ENCODE measurements at regions not wholly inside any gene's neighbourhood (a gene's known extent, or its start where the extent isn't known, plus 50 kb on each side); places are given as distances from the start of the nearest gene placed in this dataset.

DNA sequence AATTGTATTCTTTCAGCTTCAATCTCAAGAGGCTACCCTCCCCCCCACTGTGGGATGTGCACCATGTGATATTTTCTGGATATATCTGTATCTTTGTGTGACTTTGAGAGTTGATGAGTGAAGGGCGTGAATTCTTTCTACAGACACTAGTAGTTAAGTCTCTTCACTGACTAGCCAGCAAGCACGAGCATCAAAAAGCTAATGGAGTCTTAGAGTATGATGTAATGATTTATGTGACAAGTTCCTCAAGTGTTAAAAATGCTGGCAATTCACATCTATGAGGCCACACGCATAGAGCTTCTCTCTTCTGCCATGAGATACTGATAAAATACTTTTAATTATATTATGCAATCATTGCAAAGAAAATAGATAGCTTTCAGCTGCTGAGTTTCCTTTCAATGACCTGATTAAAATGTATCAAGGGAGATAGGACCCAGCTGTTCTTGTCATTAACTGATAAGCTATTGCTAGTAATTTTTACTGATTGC, 304.8 kb downstream of the TRIB2 start:
- Histone ChIP-seq H3K27me3 (ENCODE audit: insufficient read depth, low read length) (peaks cover 32% of the 10 kb centered on the region), H3K36me3 (ENCODE audit: insufficient read depth, low read length) (no peaks in the 10 kb centered on the region), H3K79me2 (ENCODE audit: insufficient read depth, low read length) (no peaks in the 10 kb centered on the region), H3K27ac (ENCODE audit: low read depth, low read length) (no peak overlapping the region), H3K4me1 (ENCODE audit: insufficient read depth, low read length) (no peaks in the 10 kb centered on the region), H2AFZ (ENCODE audit: low read length) (no peak overlapping the region), H3K4me3 (ENCODE audit: insufficient read depth, low read length) (no peak overlapping the region), H3K9me3 (ENCODE audit: low read depth, low read length) (no peaks in the 10 kb centered on the region), H4K20me1 (ENCODE audit: insufficient read depth, low read length) (no peaks in the 10 kb centered on the region), H3K4me2 (ENCODE audit: insufficient read depth, low read length) (no peak overlapping the region)
- TF ChIP-seq, protein P1, sequence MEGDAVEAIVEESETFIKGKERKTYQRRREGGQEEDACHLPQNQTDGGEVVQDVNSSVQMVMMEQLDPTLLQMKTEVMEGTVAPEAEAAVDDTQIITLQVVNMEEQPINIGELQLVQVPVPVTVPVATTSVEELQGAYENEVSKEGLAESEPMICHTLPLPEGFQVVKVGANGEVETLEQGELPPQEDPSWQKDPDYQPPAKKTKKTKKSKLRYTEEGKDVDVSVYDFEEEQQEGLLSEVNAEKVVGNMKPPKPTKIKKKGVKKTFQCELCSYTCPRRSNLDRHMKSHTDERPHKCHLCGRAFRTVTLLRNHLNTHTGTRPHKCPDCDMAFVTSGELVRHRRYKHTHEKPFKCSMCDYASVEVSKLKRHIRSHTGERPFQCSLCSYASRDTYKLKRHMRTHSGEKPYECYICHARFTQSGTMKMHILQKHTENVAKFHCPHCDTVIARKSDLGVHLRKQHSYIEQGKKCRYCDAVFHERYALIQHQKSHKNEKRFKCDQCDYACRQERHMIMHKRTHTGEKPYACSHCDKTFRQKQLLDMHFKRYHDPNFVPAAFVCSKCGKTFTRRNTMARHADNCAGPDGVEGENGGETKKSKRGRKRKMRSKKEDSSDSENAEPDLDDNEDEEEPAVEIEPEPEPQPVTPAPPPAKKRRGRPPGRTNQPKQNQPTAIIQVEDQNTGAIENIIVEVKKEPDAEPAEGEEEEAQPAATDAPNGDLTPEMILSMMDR (IDR thresholded peaks at IDR 0.05; ENCODE audit: extremely low read depth, low read depth, low read length) = no peak
- no peak for DNase-seq (ENCODE audit: insufficient read length, low spot score, missing footprints)

DNA sequence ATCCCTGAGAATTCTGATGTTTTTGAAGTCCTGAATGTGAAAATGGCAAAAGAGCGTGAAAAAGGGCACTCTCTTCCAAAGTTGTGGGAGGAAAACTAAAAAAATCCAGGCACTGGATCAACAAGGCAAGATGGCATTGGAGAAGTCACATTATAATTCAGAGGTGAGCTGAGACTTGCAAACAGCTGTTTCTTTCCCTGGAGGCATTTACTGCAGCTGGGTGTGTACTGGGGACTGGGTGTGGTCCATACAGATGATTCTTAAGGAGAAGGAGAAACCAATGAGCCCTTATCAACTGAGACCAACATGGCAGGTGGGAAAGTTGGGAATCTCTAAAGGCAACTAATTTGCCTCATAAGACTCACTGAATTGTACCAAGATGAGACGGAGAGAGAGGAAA, 313.9 kb downstream of the TRIB2 start:
- TF ChIP-seq, protein P1 (IDR thresholded peaks at IDR 0.05; ENCODE audit: extremely low read depth, low read depth, low read length) = no peak
- no peaks in the 10 kb centered on the region for H3K79me2 ChIP-seq (ENCODE audit: insufficient read depth, low read length)
- no peaks in the 10 kb centered on the region for H3K9me3 ChIP-seq (ENCODE audit: low read depth, low read length)
- no peaks in the 10 kb centered on the region for H3K4me1 ChIP-seq (ENCODE audit: insufficient read depth, low read length)
- H3K4me2 ChIP-seq (ENCODE audit: insufficient read depth, low read length) = no peak overlapping the region
- no peak overlapping the region for H2AFZ ChIP-seq (ENCODE audit: low read length)
- H4K20me1 ChIP-seq (ENCODE audit: insufficient read depth, low read length) = no peaks in the 10 kb centered on the region
- H3K27ac ChIP-seq (ENCODE audit: low read depth, low read length) = no peak overlapping the region
- no peak overlapping the region for H3K4me3 ChIP-seq (ENCODE audit: insufficient read depth, low read length)
- no peaks in the 10 kb centered on the region for H3K27me3 ChIP-seq (ENCODE audit: insufficient read depth, low read length)
- no peaks in the 10 kb centered on the region for H3K36me3 ChIP-seq (ENCODE audit: insufficient read depth, low read length)
- no peak for DNase-seq (ENCODE audit: insufficient read length, low spot score, missing footprints)

DNA sequence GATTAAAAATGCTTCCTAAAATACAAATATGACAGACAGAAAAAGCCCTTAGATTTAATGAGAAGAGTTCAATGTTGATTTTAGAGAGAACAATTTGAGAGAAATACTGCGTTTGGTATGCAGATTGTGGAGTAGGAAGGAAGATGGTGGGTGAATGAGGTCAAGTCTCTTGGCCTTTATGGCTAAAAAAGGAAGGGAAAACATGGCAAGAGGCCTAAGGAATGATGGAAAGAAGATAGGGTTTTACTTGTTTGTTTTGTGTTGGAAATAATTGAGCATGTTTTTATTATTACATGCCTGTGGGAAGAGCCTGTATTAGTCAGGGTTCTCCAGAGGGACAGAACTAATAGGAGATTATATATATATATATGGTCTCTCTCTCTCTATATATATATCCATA, 318.1 kb downstream of the TRIB2 start:
- H4K20me1 ChIP-seq (ENCODE audit: insufficient read depth, low read length) = no peaks in the 10 kb centered on the region
- no peak overlapping the region for H3K4me3 ChIP-seq (ENCODE audit: insufficient read depth, low read length)
- H3K79me2 ChIP-seq (ENCODE audit: insufficient read depth, low read length) = no peaks in the 10 kb centered on the region
- DNase-seq (ENCODE audit: insufficient read length, low spot score, missing footprints) = peak; percentile 18
- no peaks in the 10 kb centered on the region for H3K4me1 ChIP-seq (ENCODE audit: insufficient read depth, low read length)
- no peaks in the 10 kb centered on the region for H3K9me3 ChIP-seq (ENCODE audit: low read depth, low read length)
- no peak overlapping the region for H3K4me2 ChIP-seq (ENCODE audit: insufficient read depth, low read length)
- H3K27me3 ChIP-seq (ENCODE audit: insufficient read depth, low read length) = no peaks in the 10 kb centered on the region
- TF ChIP-seq, protein P1 (IDR thresholded peaks at IDR 0.05; ENCODE audit: extremely low read depth, low read depth, low read length) = no peak
- no peak overlapping the region for H3K27ac ChIP-seq (ENCODE audit: low read depth, low read length)
- H3K36me3 ChIP-seq (ENCODE audit: insufficient read depth, low read length) = no peaks in the 10 kb centered on the region
- H2AFZ ChIP-seq (ENCODE audit: low read length) = no peak overlapping the region

DNA sequence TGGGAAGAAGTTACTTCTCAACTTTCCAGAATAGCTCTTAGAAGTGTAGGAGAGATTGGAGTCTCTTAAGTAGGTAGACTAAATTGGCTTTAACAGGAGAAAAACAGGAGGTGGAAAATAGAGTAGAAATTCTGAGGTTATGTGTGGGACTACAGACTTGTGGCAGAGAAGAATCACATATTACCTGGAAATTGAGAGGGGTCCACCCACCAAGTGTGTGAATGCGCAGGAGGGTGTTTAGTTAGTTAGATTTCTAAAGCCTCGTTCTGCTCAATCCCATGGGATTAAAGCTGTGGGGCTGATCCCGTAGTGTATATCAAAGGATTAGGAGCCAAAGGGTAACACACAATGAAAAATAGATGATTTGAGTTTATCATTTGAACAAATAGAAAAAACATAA, 319.1 kb downstream of the TRIB2 start:
- Histone ChIP-seq H2AFZ (ENCODE audit: low read length) (no peak overlapping the region), H3K27ac (ENCODE audit: low read depth, low read length) (no peak overlapping the region), H3K4me1 (ENCODE audit: insufficient read depth, low read length) (no peaks in the 10 kb centered on the region), H3K9me3 (ENCODE audit: low read depth, low read length) (no peaks in the 10 kb centered on the region), H3K27me3 (ENCODE audit: insufficient read depth, low read length) (no peaks in the 10 kb centered on the region), H3K36me3 (ENCODE audit: insufficient read depth, low read length) (no peaks in the 10 kb centered on the region), H4K20me1 (ENCODE audit: insufficient read depth, low read length) (no peaks in the 10 kb centered on the region), H3K4me2 (ENCODE audit: insufficient read depth, low read length) (no peak overlapping the region), H3K4me3 (ENCODE audit: insufficient read depth, low read length) (no peak overlapping the region), H3K79me2 (ENCODE audit: insufficient read depth, low read length) (no peaks in the 10 kb centered on the region)
- DNase-seq (ENCODE audit: insufficient read length, low spot score, missing footprints) = peak; percentile 62
- TF ChIP-seq, protein P1 (IDR thresholded peaks at IDR 0.05; ENCODE audit: extremely low read depth, low read depth, low read length) = no peak
